T-helper 1 cell (primary cell): ENCODE measurements at regions not wholly inside any gene's neighbourhood (a gene's known extent, or its start where the extent isn't known, plus 50 kb on each side); places are given as distances from the start of the nearest gene placed in this dataset.
"Not testable (repeated sequence)": the region's sequence is repeated elsewhere in the genome, so short reads cannot be mapped to it uniquely, and the experiment has no call there.

Source experiments
- DNase-seq, 5 donors: peaks; one replicate each; pipeline ENCODE4 v3.0.0-alpha.2; 2012 to 2020

DNA sequence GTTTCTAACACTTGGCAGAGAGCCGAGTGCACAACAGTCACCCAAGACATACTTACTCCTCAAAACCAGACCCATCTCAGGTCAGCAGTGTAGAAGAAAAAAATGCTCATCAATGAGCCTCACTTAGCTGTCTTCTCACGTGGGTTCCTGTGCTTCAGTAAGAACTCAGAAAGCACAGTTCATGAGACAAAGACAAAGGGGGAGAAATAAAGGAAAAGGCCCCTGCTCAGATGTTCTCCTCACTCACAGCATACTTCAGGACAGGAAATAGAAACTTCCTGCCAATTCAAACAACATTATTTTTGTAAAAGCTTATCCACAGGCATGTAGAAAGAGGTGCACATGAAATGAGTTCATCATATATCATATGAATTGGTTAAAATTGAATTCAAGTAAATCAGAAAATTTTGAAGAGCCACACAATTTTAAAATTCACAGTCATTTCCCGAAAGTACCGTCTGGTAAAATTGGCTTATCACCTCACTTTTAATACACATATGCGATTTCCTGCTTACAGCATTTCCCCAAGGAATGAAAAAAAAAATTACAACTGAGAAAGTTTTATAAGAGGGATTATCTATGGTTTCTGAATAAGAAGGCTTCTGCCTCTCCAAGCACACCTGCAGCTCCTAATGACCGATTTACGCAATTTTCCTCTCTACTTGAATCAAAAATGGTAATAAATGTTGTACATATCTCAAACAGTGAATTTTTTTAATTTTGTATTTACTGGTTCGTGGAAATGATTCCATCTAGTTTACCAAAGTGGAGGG, 328.3 kb downstream of the TMEM167A start:
- DNase-seq, result no peak

DNA sequence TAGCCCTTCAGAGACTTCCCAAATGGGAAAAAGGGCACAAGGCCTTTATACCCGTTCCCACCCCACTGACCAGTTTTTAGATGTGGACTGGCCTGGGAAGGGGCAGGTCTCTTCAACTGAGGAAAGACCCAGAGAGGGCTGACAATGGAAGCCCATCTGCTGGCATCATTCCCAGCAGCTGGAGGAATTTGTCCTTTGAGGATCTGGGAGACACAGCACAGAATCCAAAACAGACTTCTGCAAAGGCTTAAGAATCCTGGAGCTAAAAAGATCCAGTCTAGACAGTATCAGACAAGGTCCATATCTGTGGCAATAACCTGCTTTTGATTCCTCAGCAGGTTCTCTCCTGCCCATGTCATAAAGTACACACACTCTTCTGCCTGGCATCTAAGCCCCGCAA, 329.2 kb downstream of the TMEM167A start:
- no peak for DNase-seq

DNA sequence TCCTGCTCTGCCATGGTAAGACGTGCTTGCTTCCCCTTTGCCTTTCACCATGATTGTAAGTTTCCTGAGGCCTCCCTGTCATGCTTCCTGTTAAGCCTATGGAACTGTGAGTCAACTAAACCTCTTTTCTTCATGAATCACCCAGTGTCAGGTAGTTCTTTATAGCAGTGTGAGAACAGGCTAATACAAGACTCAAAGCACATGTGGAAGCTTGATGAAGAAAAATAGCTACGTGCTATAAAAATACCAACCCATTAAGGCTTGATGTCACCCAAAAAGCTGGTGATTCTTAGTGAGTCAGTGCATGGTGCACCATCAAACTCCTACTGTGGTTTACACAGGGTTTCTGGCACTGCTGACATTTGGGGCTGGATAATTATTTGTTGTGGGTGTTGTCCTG, 332.2 kb downstream of the TMEM167A start:
- DNase-seq, result no peak

DNA sequence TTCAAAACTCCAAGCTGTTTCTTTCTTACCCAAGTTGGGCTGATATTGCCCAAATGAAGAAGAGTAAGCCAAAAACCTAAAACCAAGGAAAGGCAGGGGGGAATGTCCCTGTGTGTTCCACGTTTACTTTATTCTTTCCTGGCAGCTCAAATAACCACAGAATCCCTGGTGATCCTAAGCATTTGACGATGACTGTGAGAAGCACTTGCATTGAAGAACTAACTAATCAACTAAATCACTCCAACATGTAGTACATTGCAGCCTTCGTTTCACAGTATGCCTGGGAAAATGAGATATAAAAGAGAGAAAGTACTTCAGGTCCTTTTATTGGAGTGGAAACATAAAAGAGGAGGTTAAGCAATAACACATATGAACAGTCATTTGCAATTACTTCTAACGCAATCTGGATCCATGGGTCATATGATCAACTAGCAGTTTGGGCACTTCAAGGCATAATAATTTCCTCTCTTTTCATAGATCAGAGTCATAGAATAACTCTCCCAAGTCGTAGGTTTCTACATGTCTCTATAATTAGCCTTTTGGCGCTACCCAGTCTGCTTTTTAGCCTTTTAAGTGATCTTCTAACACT, 338.4 kb downstream of the TMEM167A start:
- DNase-seq, result no peak

DNA sequence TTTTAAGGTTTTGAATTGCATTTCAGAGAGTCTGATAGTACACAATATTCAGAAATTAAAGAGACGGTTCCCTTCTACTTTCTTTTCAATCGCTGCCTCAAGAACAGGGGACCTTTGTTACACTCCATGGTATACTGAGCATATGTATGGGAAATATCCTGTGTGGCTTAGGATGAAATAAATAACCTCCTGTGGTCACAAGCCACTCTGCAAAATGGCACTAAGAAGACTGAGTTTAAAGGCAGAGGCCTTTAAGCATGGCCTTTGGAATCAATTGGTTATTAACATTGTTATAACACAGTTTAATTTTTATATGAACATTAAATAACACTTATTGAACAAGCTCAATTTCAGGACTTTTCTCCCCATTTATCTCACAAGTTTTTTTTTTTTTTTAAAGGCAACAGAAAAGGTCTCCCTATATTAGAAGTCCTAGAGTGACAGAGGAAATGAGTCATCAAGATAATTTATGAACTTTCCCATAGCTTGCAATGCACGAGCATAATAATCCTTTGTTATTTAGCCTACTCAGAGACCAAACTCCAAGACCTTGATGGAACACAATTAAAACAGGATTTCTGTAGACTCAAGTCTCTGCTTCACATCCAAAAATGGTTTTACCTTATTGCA, 341.9 kb downstream of the TMEM167A start:
- no peak for DNase-seq

DNA sequence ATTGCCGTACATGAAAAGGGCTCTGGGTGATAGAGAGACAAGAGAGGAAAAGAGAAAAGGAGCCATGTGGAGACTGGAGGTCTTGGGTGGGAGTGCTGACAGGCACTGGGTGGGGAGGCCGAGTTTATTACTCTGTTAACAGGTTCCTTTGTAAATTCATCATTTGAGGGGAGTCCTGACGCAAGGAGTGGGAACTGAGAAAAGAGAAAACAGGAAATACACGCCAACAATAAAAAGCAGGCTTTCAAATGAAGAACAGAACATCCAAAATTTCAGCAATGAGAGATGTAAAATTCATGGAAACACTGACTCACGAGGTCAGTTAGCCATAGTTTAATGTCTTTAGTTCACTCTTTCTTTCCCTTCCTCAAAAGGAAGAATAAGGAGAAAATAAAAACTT, 342.8 kb downstream of the TMEM167A start:
- no peak for DNase-seq

DNA sequence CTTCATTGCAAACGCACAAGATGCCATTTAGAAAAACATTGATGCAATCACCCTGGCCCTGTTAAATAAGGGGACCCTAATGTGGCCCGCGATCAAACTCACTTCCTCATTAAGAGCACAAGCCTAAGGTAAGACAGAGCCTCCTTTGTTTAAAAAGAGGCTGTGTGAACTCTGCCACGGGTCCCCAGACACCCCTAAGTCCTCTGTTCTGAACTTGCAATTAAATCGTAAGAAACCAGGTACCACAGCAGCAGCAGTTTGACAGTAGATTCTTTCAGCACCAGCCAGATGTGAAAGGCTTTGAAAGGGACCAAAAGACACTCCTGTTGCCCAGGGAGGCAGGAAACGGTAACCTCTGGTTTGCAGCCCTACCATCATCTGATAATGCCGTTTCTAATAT, 346.3 kb downstream of the TMEM167A start:
- no peak for DNase-seq

DNA sequence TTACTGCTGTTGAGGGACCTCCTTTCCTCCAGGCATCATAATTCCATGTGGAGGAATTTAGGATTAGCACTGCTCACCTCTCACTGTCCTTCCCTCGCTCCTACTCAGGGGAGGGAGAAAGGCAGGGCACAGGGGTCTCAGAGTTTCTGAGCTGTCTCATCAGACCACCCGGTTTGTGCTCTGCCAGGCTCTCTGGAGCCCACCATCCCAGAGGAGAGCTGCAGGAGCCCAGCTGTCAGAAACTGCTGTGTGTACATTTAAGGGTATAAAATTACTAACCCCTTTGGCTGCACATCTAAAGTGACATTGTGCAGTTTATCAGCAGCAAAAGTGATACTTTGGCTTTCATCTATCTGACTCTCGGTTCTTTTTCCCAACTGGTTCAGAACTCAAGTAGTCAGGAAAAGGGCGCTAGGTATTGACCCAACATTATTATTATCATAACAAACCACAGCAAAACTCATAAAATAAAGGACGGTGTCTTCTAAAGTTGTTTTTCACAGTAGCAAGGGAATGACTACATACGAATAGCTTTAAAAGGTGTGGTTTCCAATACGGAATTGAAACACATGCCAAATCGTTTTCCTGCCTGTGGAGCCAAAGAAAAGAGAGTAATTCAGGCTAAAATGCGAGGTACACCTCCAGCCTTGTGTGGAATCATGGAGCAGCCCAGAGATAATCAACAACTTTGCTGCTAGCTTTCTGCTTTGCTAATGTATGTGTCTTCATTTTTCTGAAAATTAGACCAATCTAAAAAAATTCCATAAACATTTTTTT, 348.1 kb downstream of the TMEM167A start:
- no peak for DNase-seq

DNA sequence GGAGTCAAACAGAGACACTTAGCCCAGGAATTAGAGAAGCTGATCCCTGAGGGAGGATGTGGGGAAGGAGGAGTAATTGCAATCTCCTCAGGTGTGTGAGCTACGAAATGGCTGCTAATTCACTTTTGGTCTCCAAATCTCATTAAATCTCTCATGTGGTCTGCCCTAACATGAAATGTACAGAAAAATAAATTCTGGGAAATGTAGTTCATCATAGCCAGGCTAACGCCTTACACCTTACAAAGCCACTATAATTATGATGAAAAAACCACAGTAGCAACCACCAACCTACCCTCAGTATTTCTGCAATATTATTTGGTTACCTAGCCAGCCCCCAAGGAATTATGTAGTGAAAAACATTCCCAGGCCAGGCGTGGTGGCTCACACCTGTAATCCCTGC, 354.0 kb downstream of the TMEM167A start:
- no peak for DNase-seq

DNA sequence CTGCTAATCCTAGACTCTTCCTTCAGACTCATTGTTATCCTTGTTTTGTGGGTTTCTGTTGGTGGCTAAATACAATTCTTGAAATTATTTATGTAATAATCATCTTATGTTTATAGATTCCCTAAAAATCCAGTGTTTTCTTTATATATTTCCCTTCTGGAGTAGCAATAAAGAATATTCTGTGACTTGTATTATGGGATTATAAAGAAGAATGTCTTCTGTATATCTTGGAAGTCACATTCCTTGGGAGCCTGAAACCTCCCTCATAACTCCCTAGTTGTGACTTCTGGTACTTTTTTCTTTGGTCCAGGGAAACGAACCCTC, 356.1 kb downstream of the TMEM167A start:
- no peak for DNase-seq

DNA sequence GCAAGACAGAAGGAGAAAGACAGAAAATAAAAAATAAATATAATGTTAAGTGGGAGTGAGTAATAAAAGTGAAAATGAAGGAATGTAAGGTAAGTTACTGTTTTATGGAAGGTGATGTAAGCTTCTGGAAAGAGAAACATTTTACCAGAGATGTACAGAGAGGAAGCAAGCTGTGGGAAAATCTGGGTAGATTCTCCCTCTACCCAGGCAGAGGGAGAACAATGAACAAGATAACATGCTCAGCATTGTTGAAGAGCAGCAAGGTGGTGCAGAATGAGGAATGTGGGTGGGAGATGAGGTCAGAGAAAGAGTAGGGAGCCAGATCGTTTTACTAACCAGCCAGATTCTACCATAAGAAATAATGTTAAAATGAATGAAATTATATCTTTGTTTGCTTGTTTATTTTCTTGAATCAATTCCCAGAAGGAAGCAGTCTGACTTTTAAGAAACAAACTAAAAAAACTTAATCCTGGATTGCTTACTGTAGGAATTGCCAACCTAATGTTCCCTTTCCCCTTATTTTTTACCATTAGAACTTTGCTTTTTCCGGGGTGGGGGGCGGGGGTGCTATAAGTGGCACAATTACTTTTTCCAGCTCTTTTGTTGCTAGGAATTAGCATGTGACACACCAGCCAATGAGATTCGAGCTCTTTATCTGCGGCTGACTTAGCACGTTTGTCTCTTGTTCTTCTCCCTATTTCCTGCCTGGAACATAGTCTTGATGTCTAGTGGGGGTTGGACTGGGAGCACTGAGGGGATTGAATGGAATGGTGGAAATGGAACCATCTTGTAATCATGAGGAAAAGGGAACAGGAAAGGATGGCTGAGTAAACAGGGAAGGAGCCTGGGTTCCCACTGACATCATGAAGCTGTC, 356.7 kb downstream of the TMEM167A start:
- DNase-seq, result no peak

DNA sequence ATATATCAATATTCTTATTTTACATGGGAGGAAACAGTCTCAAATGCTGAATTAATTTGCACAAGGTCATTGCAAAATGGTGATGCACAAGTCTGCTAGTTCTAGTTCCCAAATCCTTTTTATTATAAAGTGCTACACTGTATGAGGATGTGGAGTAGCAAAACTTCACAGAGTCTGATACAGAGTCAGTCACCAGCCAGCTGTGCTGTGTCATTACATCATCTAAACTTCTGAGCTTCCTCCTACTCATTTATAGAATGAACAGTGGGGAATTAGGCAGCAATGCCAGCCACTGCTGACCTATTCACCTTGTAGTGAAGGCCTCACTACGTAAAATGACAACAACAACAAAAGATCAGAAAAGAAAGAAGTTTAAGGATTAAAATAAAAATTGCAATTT, 357.8 kb downstream of the TMEM167A start:
- DNase-seq, result peak in 1 of 5 donors; percentile 22

DNA sequence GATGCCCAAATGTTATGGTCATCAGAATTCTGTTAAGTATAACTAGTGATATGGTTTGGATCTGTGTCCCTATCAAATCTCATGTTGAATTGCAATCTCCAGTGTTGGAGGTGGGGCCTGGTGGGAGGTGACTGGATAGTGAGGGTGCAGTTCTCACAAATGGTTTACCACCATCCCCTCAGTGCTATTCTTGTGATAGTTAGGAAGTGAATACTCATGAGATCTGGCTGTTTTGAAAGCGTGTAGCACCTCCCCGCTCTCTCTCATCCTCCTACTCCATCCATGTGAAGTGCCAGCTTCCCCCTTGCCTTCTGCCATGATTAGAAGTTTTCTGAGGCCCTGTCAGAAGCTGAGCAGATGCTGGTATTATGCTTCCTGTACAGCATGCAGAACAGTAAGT, 359.5 kb downstream of the TMEM167A start:
- no peak for DNase-seq

DNA sequence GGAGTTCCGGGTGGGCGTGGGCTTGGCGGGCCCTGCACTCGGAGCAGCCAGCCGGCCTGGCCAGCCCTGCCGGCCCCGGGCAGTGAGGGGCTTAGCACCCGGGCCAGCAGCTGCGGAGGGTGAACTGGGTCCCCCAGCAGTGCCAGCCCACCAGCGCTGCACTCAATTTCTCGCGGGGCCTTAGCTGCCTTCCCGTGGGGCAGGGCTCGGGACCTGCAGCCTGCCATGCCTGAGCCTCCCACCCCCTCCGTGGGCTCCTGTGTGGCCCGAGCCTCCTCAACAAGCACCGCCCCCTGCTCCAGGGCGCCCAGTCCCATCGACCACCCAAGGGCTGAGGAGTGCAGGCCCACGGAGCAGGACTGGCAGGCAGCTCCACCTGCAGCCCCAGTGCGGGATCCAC, 362.5 kb downstream of the TMEM167A start:
- not testable (repeated sequence) for DNase-seq

DNA sequence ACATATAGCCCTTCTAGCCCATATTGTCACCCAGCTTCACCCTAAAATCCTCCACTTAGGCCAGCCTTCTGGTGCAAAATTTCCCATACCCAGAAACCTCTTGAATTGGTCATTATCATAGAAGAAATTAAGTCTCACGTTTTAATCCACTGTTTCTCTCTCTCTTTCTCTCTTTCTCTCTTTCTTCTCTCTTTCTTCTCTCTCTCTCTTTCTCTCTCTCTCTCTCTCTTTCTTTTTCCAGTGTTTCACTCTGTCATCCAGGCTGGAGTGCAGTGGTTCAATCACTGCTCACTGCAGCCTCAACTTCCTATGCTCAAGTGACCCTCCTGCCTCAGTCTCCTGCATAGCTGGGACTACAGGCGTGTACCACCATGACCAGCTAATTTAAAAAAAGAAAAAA, 363.4 kb downstream of the TMEM167A start:
- no peak for DNase-seq

DNA sequence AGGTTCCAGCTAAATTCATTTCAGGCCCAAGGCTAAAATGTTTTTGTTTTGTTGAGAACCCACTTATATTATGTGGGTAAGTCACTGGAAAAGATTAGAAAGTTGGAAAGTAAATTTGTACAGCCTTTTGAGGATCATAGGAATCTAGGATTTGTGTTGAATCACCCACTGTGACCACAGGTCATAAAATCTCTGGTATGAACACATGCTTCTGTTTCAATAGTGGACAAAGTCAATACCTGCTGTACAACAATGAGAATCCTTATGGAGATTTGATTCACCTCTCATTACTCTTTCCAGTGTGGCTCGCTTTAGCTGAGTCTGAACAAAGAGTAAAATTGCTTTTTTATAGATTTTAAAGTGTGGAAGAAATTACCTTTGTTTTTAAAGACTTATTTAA, 369.5 kb downstream of the TMEM167A start:
- DNase-seq, result no peak

DNA sequence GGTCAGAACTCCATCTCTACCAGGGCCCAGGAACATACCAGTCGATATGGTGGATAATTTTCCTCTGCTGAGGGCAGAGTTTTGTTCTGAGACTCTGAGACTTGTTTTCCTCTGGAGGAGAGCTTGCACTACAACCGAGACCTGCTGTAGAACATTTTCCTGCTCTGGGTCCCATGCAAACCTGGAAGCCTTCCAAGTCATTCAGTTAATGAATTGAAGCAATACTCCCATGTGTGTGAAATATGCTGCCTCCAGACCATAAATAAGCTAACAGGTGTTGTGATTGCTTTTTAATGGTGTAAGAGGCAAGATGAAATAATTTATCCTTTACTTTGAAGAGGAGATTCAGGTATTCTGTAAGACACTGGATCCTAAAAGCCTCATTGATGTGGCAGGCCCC, 372.8 kb downstream of the TMEM167A start:
- no peak for DNase-seq

DNA sequence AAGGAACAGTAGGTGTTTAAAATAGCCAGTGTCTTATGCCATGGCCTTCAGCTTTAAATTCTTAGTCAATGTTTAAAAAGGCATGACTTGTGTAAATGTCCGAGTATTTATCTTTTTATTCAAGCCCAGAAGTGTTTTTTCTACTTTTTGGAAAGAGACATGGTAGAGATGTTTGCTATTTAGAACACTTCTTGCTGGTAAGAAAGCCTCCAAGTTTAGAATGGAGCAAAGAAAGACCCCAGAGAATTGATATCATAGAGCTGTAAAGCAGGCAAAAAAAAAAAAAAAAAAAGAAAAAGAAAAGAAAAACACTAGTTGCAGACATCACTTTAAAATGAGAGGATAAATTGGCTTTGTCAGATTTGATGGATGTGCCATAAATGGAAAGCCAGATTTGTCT, 375.1 kb downstream of the TMEM167A start:
- DNase-seq, result no peak

DNA sequence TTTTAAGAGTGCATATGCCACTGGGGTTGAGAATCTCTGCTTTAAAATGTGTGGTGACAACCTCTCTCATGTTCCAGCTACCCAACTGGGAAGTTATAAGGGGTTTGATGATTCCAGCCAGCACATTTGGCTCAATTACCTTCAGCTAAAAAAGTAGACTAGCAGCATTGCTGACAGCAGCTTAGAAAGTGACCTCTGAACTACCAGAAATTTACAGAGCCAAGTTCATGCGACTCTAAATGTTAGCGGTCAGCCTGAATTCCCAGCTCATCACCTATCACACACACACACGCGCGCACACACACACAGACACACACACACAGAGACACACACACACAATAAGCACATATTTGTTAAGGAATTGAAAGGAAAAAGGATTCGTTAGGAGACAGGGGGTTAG, 377.5 kb downstream of the TMEM167A start:
- DNase-seq, result no peak

DNA sequence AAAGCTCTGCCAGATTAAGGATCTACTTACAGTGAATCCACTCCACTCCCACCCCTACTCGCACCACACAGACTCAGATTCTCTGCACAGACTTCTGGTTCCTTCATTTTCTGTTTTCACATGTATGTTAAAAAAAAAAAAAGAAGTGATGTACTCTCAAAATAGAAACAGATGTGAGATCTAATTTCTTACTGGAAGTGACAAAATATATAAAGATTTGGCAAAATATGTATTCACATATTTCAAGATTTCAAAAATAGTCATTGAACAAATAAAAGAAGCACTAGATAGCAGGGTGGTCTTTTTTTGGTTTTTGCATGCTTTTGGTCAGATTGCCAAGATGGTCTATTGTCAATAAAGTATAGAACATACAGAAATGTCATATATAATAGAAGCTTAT, 379.2 kb downstream of the TMEM167A start:
- DNase-seq, result no peak

DNA sequence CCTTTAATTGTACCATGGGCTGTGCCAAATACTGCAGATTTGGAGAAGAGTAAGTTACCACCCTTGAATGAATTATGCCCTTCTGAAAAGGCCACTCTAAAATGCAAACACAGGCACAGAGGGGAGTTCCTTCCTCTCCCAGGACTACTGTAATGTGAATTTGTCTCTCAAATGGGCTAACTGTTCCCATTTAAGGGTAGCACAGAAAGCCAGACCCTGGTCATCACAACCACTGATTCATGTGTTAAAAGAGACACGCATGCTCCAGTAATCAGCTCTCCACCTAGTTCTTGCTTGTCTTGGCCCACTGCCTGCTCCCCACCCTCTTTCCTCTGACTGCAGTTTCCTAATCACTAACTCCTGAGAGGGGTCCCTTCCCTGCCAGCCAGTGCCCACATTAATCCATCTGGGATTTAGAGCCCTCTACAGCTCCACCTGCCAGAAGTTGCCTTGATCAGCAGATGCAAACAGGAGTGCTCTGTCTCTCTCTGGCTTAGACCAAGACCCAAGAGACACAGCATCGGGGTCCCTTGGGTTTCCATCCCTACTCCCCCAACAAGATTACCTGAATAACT, 382.4 kb downstream of the TMEM167A start:
- no peak for DNase-seq

DNA sequence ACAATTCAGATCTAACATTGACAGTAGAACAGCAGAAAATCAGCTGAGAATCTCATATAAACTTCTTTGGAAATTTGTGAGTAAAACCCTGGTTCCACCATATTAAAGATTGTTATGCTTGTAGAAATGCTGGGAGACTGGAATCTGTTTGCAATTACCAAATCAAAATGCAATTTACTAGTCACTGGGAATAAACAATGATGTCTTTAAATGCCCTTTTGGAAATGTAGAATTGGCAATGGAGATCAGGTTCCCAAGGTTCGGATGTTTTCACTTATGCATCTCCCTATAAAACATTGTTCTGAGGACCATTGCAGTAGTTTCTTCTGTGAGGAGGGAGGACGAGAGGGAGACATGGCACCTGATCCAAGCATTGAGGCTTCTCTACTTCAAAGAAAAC, 384.4 kb downstream of the TMEM167A start:
- DNase-seq, result no peak
